ENCODE measurements at regions not wholly inside any gene's neighbourhood (a gene's known extent, or its start where the extent isn't known, plus 50 kb on each side); places are given as distances from the start of the nearest gene placed in this dataset.

GRCh38 chr10:20958764-20959163 lies 61.7 kb upstream of the NEBL start:
- FAIRE-seq: no peak

DNA sequence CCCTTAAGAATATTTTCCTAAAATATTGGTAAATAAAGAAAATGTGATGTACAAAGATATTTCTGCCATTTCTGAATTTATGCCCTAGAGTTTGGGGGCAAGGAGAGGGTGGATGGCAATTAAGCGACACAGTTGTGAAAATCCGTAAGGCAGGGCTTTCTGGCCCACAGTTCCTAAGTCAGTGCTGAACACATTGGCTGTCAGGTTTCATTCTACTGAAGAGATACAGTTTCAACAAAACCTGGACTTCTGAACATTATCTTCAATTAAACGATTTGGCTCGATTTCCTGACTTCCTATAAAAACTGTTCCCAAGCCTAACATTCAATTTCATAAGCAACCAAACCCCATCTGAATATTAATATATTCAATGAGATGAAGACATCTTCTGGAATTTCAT lies 61.1 kb upstream of the NEBL start:
- FAIRE-seq: no peak

DNA sequence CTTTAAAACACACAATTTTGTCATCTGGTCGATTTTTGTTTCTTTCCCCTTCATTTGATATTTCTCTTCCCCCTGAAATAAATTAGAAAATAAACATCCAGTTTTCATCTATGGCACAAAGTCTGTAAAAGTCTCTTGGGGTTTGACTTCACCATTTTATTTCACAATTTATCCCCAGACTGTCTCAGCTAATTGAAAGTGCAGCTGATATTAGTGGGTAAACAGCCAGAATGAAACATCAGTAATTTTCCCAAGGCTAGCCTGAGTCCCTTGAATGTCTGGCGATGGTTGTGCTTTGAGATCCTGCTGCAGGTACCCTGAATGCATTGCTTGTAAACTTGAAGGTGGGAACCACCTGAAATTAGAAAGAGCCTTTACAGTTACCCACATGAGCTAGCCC lies 60.6 kb upstream of the NEBL start:
- FAIRE-seq: no peak

GRCh38 chr10:20956843-20957242 lies 59.7 kb upstream of the NEBL start:
- no peak for FAIRE-seq

DNA sequence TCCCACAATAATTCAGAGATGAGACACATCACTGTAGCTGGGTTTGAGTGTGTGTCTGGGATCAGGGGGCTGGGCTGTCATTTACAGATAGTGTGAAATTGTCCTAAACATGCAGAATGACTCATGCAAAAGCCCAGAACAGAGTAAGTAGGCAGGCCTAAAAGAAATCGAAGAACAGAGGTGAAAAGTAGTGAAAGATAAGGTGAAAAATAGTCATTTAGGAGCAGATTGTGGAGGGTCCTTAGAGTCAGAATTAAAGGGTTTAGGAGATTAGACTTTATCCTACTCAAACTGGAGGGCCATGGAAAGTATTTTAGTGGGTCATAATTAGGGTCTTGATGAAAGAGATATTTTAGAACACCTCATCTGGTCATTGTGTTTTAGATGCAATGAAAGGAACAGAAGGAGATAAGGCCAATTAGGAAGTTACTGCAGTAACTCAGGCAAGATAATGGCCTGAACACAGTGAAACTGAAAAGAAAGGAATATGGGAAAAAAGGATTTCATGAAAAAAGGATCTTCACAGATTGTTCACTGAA lies 58.3 kb upstream of the NEBL start:
- no peak for FAIRE-seq

DNA sequence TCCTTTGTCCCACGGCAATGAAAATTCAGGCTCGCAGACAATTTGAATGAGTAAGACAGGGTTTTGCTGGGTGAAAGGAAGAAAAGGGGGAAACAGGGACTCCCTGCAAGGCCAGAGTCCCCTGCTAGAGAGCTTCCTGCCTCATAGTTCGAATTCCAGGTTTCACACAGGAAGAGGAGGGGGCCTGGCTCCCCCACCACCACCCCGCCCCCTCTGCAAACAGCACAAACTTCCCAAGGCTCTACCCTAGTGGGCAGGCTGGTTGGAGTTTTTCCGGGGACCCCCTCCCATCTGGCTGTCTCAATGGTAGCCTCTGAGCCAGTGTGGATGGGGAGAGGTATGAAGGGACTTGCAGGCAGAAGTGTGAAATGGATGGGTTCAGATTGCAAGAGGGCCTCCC lies 57.4 kb upstream of the NEBL start:
- no peak for FAIRE-seq

DNA sequence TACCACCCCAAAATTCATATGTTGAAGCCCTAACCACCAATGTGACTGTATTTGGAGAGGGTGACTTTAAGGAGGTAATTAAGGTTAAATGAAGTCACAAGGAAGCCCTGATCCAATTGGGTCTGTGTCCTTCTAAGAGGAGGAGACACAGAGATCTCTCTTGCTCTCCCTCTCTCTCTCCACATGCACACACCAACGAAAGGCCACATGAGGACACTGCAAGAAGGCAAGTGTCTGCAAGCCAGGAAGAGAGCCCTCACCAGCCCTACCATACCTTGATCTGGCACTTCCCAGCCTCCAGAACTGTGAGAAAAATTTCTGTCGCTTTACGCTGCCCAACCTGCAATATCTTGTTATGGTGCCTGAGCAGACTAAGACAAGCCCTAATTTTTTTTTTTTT lies 56.0 kb upstream of the NEBL start:
- FAIRE-seq: no peak

- FAIRE-seq: no peak
These were observed 52.9 kb upstream of the NEBL start for GRCh38 chr10:20949967-20950366.

DNA sequence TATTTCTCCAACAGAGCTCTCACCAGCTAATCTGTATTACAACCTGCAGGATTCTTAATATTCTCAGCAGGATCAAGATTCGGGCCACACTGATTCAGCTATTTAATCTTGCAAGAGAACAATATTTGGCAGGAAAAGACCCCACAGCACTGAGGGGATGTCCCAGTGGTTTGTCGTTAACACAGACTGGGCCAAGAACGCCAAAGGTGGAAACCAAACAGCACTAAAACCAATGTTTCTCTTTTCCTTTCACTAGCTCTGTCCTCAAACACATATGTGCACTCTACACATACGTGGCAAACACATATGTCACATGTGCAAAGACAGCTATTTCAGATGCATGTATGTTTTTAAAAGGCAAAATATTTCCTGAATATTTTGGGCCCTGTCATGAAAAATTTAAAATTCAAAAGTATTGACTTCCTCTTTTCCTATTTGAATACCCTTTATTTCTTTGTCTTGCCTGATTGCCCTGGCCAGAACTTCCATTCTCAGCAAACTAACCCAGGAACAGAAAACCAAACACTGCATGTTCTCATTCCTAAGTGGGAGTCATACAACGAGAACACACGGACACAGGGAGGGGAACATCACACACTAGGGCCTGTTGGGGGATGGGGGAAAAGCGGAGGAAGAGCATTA lies 51.7 kb upstream of the NEBL start:
- FAIRE-seq: no peak

Data from TTC549 (cell line).